Fibroblast of upper back skin (primary cell): ENCODE measurements at regions not wholly inside any gene's neighbourhood (a gene's known extent, or its start where the extent isn't known, plus 50 kb on each side); places are given as distances from the start of the nearest gene placed in this dataset.
"Not testable (repeated sequence)": the region's sequence is repeated elsewhere in the genome, so short reads cannot be mapped to it uniquely, and the experiment has no call there.

Source experiments
- DNase-seq: peaks from one replicate; pipeline ENCODE4 v3.0.0-alpha.2; 2013

DNA sequence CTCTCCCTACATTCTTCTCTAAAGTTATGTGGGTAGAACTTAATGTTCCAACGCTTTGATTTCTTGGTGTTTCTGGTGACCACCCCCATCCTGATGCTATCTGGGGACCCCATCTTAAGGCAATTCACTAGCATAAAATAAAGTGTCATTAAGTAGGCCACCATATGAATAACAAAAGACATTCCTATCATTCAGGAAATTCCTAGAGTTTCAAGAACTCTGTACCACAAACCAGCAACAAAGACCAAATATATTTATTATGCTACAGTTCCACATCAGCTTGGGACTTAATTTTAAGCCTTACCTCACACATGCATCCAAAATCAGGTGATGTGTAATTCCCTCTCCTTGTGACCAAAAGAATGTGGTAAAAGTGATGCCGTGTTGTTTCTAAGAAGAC lies 254.6 kb upstream of the LRRC4C start:
- peak; percentile 41 for DNase-seq

DNA sequence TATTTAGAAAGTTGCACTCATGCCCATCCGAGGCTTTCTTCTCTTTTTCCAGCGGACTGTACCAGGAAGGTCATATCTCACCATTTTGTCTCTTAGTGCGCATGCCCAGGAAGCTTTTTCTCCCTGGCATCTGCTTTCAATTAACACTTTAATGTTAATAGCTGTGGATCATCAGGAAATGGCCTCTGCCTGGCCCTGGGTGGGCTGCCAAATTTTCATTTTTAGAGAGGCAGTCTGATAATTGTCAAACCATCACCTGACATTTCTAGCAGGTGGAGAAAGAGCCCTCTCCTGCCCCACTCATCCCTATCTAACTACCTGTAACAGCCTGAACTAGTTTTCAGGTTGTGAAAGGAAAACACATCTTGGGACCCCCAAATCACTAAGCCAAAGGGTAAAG lies 257.4 kb upstream of the LRRC4C start:
- no peak for DNase-seq

DNA sequence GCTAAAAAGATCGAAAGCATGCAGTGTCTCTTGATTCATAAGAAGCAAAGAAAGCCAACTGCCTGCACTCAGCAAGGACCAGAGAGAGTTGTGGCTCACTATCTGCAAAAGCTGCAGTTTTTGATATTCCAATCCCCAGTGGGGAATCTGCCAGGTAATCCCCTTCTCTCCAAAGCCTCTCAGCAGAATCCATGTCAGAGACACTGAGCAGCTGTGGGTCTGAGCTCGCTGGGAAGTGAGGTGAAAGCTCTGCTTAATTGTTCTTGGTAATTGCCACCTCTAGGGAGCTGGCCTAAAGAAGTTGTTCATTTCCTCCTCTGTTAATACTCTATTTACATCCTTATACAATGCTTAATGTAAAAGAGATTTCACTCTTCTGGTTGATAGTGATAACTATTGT lies 261.3 kb upstream of the LRRC4C start:
- DNase-seq: no peak

DNA sequence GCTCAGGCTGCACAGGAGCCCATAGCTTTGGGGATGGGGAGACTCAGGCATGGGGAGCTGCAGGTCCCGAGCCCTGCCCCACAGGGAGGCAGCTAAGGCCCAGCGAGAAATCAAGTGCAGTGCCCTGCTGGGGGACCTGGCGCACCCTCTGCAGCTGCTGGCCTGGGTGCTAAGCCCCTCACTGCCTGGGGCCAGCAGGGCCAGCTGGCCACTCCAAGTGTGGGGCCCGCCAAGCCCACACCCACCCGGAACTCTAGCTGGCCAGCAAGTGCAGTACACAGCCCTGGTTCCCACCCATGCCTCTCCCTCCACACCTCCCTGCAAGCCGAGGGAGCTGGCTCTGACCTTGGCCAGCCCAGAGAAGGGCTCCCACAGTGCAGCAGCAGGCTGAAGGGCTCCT lies 268.7 kb upstream of the LRRC4C start:
- DNase-seq: not testable (repeated sequence)

DNA sequence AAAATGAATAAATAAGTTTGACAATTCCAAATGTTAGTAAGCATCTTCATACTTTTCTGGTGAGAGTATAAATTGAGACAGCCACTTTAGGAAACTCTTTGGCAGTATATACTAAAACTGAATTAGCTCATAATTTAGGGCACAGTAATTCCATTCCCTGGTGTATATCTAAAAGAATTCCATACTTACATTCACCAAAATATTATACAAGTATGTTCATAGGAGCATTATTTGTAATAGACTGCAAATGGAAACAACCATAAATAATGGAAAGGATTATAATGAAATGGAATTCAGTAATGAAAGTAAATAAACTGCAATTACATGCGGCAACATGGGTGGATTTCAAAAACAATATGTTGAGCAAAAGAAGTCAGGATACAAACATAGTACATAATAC lies 315.8 kb upstream of the LRRC4C start:
- peak; percentile 1 for DNase-seq

DNA sequence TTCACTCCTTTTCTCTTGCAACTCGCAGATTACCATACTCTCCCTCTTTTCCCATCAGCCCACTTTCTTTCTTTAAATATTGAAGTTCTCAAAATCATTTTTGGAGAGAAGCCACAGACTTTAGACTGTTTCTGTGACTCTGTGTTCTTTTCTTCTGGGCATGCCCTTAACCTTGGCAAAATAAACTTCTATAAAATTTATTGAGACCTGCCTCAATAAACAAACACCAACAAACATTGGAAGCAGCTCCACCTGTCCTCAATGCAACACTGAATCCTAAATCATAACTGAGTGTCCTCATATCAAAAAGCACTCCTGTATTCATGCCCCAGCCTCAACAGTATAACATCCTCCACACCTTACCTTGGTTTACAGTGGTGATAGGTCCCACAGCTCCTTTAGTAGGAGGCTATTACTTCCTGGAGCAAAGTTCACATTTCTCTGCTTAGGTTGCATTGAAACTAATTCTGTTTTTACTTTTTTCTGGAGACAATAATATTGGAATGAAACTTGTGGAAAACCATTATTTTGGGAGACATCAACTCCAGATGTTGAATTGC lies 320.0 kb upstream of the LRRC4C start:
- no peak for DNase-seq

DNA sequence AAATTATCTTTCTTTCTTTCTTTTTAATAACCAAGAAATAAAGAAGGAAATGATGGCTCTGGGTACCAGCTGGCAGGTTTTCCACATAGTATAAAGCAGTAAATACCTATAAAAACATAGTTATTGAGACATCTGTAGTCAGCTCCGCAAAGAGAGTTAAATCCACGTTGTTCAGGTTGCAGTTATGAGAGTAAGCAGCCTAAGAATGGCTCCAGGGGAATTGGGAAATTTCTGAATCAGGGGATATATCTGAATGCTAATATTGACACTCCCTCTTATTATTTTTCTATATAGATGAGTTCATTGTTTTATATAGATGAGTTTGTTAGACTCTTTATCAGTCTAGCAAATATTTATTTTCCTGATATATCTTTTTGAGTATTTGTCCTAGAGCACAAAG lies 322.0 kb upstream of the LRRC4C start:
- no peak for DNase-seq

DNA sequence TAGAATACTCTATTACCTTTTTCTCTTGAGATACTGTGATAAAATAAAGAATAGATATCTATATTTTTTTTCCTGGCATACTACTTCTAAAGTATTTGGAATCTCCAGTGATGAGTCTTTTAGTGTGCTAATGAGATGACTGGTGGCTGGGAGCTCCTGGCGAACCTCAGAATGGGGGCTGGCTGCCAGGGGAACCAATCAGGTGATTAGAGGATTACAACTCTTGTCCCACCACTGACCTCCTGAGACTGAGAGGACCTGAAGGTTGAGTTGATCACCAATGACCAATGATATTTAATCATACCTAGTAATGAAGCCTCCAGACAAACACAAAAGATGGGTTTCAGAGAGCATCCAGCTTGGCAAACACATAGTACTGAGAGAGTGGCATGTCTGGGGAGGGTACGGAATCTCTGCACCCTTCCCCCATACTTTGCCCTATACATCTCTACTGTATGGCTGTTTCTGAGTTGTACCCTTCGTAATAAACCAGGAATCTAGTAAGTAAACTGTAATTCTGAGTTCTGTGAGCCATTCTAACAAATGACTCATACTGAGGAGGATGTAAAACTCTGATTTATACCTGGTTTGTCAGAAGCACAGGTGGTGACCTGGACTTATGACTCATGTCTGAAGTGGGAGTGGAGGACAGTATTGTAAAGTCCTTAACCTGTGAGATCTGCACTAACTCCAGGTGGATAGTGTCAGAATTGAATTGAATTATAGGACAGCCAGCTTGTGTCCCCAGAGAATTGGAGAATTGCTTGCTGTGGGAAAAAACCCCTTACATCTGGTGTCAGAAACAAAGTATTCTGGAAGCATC lies 325.3 kb upstream of the LRRC4C start:
- DNase-seq: peak; percentile 28

DNA sequence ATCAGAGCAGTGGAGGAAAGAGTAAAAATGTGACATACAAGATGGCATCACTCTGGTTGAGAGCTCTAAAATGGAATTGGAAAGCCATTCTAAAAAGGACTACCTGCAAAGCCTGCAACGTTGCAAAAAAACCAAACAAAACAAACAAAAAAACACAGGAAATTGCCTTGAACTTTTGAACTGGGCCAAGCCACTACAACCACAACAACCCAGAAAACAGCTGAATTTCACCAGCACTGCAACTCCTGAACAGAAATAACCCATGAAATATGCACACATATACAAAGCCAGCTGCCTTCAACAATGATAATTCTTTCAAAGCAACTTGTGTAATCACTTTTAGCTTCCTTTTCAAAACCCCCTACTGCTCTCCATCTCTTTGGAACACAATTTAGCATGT lies 326.6 kb upstream of the LRRC4C start:
- DNase-seq: peak; percentile 6

DNA sequence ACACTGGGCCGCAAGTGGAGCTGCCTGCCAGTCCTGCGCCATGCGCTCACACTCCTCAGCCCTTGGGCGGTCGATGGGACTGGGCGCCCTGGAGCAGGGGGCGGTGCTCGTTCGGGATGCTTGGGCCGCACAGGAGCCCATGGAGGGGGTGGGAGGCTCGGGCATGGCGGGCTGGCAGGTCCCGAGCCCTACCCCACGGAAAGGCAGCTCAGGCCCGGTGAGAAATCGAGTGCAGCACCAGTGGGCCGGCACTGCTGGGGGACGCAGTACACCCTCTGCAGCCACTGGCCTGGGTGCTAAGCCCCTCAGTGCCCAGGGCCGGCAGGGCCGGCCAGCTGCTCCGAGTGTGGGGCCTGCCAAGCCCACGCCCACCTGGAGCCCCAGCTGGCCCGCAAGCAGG lies 328.7 kb upstream of the LRRC4C start:
- DNase-seq: no peak

DNA sequence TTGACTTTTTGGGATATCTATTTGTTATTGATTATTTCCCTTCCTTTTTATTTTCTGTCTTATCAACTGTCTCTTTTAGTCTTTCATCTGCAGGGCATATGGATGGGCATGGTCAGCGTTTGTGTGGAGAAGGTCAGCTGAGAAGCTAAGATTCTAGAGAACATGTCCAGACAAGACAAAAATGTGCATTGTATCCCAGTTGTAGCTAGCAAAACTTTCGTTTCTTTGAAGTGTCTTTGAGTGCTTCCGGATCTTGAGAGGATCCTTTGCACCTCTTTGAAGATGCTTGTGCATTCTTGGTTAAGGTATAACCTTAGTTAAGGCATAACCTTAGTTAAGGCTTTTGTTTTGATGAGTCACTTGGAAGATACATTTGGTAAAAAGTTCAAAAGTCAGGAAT lies 329.9 kb upstream of the LRRC4C start:
- no peak for DNase-seq

DNA sequence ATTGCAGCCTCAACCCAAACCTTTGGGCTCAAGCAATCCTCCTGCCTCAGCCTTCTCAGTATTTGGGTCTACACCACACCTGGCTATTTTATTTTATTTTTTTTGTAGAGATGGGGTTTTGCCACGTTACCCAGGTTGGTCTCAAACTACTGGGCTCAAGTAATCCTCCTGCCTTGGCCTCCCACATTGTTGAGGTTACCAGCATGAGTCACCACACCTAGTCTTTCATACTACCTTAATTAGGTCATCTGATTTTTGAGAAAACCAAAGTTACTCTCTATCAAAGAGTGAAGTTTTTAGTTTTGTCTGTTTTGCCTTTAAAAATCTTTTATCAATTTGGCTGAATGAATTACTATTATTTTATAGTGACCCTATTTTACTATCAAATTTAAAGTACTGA lies 335.6 kb upstream of the LRRC4C start:
- no peak for DNase-seq

DNA sequence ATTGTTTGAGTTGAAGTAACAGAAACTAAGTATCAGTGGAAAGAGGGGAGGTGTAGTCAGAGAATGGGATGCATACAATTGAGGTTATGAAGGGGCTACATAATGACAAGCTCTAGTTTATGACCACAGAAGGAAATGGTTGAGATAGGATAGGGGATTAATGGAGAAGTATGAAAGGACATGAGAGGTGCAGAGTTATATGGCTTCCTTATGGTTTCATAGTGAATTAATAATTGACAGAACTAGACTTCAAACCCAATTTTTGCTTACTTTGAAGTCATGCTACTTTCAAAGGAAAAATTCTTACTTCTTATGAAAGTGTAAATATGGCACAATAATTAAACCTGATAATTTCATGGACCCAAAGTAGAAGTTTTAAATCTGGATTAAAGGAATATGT lies 340.3 kb upstream of the LRRC4C start:
- DNase-seq: no peak

DNA sequence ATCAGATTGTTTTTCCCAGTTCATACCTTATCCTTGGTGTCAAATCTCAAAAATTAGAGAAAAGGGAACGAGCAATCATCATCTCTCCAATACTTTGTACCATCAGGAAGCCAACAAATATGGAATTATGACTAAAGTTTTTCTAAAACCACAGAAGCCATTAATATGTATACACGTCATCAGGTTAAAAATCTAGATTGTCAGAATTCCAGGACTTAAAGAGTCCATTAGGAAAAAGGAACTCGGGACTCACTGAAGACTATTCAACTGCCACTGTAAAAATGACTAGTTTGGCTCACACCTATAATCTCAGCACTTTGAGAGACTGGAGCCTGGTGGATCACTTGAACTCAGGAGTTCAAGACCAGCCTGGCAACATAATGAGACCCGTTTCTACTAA lies 344.4 kb upstream of the LRRC4C start:
- peak; percentile 52 for DNase-seq

DNA sequence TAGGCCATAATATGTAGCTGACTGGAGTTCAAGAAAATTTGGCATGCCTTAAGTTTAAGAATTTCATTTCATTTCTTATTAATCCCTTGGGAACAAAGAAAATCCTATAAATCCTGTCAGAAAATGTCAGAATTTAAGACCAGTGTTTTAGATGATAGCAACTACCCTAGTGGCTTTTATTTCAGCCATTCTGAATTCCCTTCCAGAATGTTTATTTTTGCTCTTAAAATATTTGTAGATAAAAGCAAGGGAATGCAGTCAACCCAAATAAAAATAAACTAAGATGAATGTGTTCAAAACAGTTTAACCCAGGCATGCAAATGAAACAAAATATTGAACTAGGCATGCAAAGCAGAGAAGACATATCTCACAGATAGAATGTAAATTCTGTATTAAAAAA lies 356.9 kb upstream of the LRRC4C start:
- DNase-seq: no peak

DNA sequence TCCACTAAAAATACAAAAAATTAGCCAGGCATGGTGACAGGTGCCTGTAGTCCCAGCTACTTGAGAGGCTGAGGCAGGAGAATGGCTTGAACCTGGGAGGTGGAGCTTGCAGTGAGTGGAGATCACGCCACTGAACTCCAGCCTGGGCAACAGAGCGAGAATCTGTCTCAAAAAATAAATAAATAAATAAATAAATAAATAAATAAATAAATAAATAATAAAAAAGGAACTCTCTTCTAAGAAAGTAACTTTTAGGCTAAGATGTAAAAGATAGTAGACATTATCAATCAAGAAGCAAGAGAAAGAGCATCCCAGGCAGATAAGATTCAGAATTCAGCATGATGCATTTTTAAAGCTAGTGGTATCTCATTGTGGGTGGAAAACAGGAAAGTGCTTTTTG lies 364.8 kb upstream of the LRRC4C start:
- DNase-seq: not testable (repeated sequence)

DNA sequence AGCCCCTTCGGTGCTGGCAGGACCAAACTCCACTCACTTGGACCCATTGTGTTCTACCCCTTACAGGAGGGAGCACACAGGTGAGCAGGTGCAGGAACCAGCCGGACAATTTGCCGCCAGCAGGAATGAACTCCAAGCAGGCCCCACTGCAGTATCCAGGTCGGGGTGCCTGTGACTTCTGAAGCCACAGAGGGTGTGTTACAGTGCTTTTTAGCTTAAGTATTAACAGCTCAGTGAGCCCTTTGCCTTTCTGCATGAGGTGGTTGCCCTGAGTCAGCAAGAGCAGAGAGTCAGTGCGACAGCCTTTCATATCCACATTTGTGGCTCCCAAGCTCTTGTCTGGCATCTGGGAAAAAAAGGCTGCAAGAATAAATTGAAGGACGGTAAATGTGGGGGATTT lies 366.6 kb upstream of the LRRC4C start:
- no peak for DNase-seq

DNA sequence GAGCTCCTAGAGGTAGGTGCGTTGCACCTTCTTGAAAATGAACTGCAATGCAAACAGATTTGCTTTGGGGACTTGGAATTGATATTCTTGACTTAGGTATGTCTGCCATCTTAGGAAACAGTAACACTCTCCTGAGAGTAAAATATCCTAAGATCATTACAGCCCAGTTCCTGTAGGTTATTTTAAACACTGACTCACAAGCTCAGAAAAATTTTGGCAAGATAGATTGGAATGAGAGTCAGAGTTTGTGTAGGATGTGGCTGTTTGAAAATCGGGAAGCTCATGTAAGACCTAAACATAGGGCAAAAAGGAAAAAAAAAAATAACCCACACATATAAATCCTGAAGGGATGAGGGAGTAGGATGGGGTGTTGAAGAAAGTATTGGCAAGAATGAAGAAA lies 377.0 kb upstream of the LRRC4C start:
- DNase-seq: peak; percentile 81

DNA sequence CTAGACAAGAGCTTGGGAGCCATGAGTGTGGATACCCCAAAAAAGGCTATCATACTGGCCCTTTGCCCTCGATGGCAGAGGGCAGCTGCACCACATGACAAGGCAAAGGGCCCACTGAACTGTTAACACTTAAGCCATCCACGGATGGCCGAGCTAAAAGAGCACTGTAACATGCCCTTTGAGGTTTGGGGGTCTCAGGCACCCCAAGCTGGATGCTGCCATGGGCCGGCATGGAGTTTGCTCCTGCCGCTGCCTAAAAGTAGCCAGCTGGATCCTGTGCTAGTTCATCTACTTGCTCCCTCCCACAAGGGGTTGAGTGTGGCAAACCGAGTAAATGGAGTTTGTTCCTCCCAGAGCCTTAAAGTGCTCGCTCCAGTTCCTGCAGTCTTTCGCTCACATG lies 383.2 kb upstream of the LRRC4C start:
- no peak for DNase-seq

DNA sequence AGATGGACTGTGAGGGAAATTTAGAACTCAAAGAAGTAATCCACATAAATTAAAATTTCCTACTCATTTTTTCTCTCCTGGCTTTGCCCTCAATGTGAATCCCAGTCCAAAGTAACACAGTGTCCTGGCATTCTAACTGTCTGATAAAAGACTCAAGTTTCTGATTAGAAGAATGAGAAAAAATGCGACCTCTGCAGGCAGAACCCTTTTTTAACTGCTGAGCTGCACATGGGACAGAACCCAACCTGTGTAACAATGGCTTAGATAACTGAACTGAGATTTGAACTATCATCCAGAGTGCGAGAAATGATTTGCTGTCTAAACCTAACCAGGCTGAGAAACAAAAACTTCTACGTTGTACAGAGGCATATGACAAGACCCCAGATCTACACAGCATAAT lies 385.6 kb upstream of the LRRC4C start:
- no peak for DNase-seq

DNA sequence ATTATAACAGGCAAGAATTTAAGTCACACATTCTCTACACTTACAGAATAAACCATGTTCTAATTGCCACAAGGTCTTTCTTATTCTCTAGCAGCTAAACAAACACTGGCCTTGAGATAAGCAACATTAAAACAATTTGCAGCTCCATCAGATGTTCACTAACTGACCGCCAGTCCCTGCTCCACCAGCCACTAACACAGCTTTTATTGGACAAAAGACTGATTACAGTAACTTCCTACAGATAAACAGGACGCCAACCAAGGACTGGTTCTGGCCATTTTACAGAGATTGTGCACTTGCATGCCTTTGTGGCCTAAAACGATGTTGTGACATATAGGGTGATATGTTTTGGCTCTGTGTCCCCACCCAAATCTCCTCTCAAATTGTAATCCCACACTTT lies 388.9 kb upstream of the LRRC4C start:
- no peak for DNase-seq

DNA sequence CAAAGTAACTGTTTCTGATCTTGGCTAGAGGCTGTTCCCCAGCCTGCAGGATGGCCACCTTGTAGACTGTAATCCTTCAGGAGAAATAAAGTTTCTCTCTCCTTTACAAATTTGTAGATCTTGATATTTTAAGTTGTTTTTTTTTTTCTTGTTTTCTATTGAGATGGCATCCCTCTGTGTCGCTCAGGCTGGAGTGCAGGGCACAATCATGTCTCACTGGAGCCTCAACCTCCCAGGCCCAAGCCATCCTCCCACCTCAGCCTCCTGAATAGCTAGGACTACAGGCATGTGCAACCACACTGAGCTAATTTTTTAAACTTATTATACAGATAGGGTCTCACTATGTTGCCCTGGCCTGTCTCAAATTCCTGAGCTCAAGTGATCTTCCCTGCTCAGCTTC lies 389.8 kb upstream of the LRRC4C start:
- no peak for DNase-seq

DNA sequence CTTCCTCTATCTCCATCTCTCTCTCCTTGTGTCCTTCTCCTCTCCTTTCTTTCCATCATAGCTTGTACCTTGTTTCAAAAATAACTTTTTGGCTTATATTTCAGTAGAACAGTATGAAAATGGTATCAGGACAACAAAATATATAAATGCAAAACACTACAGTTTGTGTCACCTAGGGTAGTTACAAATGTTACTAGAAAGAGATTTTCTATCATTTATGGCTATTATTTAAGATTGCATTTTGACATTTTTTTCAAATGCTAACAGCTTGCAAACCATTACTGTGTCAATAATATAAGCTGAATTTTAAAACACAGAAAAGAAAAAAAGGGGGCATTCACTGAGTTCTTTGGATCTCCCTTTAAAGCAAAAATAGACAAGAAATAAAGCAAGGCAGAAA lies 392.3 kb upstream of the LRRC4C start:
- no peak for DNase-seq

DNA sequence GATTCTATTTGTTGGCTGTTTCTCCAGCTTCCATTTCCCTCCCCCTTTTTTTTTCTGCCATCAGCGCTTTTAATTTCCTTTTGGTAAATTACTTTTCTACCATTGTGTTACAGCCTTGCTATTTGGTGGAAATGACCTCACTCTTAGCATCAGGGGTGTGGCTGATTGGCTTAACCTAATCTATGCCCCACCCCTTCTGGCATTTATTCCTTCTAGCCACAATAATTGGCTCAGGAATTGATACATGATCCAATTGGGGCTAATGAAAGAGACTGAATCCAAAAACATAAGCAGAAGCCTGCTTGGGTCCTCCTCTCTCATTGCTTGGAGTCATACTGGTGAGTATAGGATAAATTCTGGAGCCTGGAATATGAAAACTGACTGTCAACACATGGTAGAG lies 402.4 kb upstream of the LRRC4C start:
- peak; percentile 3 for DNase-seq

DNA sequence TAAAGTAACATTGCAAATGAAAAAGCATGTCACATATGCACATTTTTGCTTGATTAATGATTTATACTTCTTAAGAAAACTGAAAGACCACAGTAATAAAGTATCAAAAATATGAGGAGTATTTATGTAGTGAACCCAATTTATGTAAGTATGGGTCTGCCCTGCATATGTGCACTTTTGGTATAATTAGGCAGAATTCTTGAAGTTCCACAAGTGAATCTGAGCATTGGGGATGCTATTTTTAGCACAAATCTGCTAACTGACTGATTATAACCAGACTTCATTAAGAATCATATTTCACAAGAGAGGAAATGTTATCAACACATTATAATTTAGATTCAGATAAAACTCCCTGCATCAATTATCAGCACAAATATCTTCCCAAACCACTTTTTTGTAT lies 407.1 kb upstream of the LRRC4C start:
- DNase-seq: peak; percentile 60
